ENCODE measurements at regions not wholly inside any gene's neighbourhood (a gene's known extent, or its start where the extent isn't known, plus 50 kb on each side); places are given as distances from the start of the nearest gene placed in this dataset.

GRCh38 chr4:53905276-53905940 is 159.0 kb downstream of the CHIC2 start:
- no peak for TF ChIP-seq ELF1 (IDR thresholded peaks at IDR 0.05; ENCODE audit: borderline replicate concordance, low read depth)
- no peak for TF ChIP-seq ATF3 (IDR thresholded peaks at IDR 0.05)
- TF ChIP-seq SIN3A (IDR thresholded peaks at IDR 0.05; ENCODE audit: low read depth) = no peak
- intact Hi-C loops (cut with micrococcal nuclease) = loop anchor here (5.0 kb wide), 2 partner anchors 708 to 888 kb away; no protein-coding TSS in a partner anchor
- H3K79me2 ChIP-seq (ENCODE audit: insufficient read depth, low read length) = no peaks in the 10 kb centered on the region
- ATAC-seq (no peak), DNase-seq (ENCODE audit: low read depth, low spot score) (no peak)
- no peaks in the 10 kb centered on the region for H3K9me2 ChIP-seq (ENCODE audit: insufficient read depth)
- peaks cover 2 to 7% of the 10 kb centered on the region in 2 experiments; a peak in 3 of 4 replicates for H3K4me1 ChIP-seq (ENCODE audit: control insufficient read depth in 1 of 2, insufficient read depth in 2 of 2, low read length in 2 of 2)
- POLR2A ChIA-PET = no interaction called here
- H3K4me2 ChIP-seq (ENCODE audit: low read length) = no peak overlapping the region
- H3K27me3 ChIP-seq (ENCODE audit: insufficient read depth, low read length) = peaks cover 11% of the 10 kb centered on the region; the same call in 1 of the 2 replicates
- H3K36me3 ChIP-seq (ENCODE audit: control insufficient read depth in 1 of 2, insufficient read depth in 2 of 2, low read length in 2 of 2) = no peaks in the 10 kb centered on the region
- H3K9me3 ChIP-seq (ENCODE audit: control insufficient read depth in 1 of 2, insufficient read depth in 1 of 2, low read depth in 1 of 2, low read length in 2 of 2) = no peaks in the 10 kb centered on the region
- CTCF ChIA-PET = interaction anchor here (0.9 to 4.6 kb wide), 3 partner anchors 322 to 329 kb away, joined by 3 to 34 read pairs (median 7); no protein-coding TSS in a partner anchor
- H3K9ac ChIP-seq (ENCODE audit: low read length) = no peak overlapping the region
- H2AFZ ChIP-seq (ENCODE audit: low read depth, low read length, poor library complexity, severe bottlenecking) = no peak overlapping the region
- no peaks in the 10 kb centered on the region for H4K20me1 ChIP-seq (ENCODE audit: insufficient read depth)
- RAD21 ChIA-PET (ENCODE audit: low non-redundant PET in 1 of 2, low total read pairs in 2 of 2, uncharacterized antibody in 2 of 2, unreplicated experiment in 2 of 2) = no interaction called here
- no TSS peak for BruUV-seq (replicated peaks)
- H3K4me3 ChIP-seq (replicated peaks in 1 of 2; ENCODE audit: low read depth in 1 of 2, low read length in 2 of 2) = no peak overlapping the region
- no peak overlapping the region for H3K27ac ChIP-seq (ENCODE audit: low read depth, low read length)

GRCh38 chr4:53902786-53903185 is 161.6 kb downstream of the CHIC2 start:
- Histone ChIP-seq H2AFZ (ENCODE audit: low read depth, low read length, poor library complexity, severe bottlenecking) (no peak overlapping the region), H3K36me3 (ENCODE audit: control insufficient read depth in 1 of 2, insufficient read depth in 2 of 2, low read length in 2 of 2) (no peaks in the 10 kb centered on the region), H3K4me1 (ENCODE audit: control insufficient read depth in 1 of 2, insufficient read depth in 2 of 2, low read length in 2 of 2) (no peaks in the 10 kb centered on the region), H3K27ac (ENCODE audit: low read depth, low read length) (no peak overlapping the region), H3K9me2 (ENCODE audit: insufficient read depth) (no peaks in the 10 kb centered on the region), H3K79me2 (ENCODE audit: insufficient read depth, low read length) (no peaks in the 10 kb centered on the region), H3K4me2 (ENCODE audit: low read length) (no peak overlapping the region), H4K20me1 (ENCODE audit: insufficient read depth) (no peaks in the 10 kb centered on the region), H3K9ac (ENCODE audit: low read length) (no peak overlapping the region), H3K4me3 (replicated peaks in 1 of 2; ENCODE audit: low read depth in 1 of 2, low read length in 2 of 2) (no peak overlapping the region), H3K27me3 (ENCODE audit: insufficient read depth, low read length) (peaks cover 11% of the 10 kb centered on the region; the same call in 1 of the 2 replicates), H3K9me3 (ENCODE audit: control insufficient read depth in 1 of 2, insufficient read depth in 1 of 2, low read depth in 1 of 2, low read length in 2 of 2) (no peaks in the 10 kb centered on the region)
- no peak for DNase-seq (ENCODE audit: low read depth, low spot score)
- ChIA-PET RAD21 (ENCODE audit: low non-redundant PET in 1 of 2, low total read pairs in 2 of 2, uncharacterized antibody in 2 of 2, unreplicated experiment in 2 of 2) (no interaction called here), POLR2A (no interaction called here), CTCF (no interaction called here)
- ATAC-seq = no peak
- intact Hi-C loops (cut with micrococcal nuclease) = no loop called here
- no TSS peak for BruUV-seq (replicated peaks)
- no peak for TF ChIP-seq ZBTB33 (IDR thresholded peaks at IDR 0.05; ENCODE audit: extremely low read depth, insufficient replicate concordance, low read length)
- no peak for TF ChIP-seq MAX (IDR thresholded peaks at IDR 0.05)
- TF ChIP-seq CTCF (IDR thresholded peaks at IDR 0.05 in 2 of 3, conservative IDR thresholded peaks at IDR 0.05 in 1 of 3; ENCODE audit: borderline replicate concordance in 1 of 3, insufficient read depth in 1 of 3, low read depth in 2 of 3, low read length in 2 of 3) = no peak
- TF ChIP-seq SRF (IDR thresholded peaks at IDR 0.05; ENCODE audit: low read depth) = no peak
- TF ChIP-seq EGR1 (IDR thresholded peaks at IDR 0.05; ENCODE audit: low read depth) = no peak
- TF ChIP-seq JUND (IDR thresholded peaks at IDR 0.05) = no peak
- TF ChIP-seq FOSL1 (IDR thresholded peaks at IDR 0.05; ENCODE audit: low read depth) = no peak
- no peak for TF ChIP-seq EZH2phosphoT487 (IDR thresholded peaks at IDR 0.05; ENCODE audit: borderline replicate concordance)
- no peak for TF ChIP-seq REST (IDR thresholded peaks at IDR 0.05; ENCODE audit: low read depth)

Measured in HCT116 (cell line).